ENCODE measurements at regions not wholly inside any gene's neighbourhood (a gene's known extent, or its start where the extent isn't known, plus 50 kb on each side); places are given as distances from the start of the nearest gene placed in this dataset.
"Not testable (repeated sequence)": the region's sequence is repeated elsewhere in the genome, so short reads cannot be mapped to it uniquely, and the experiment has no call there.

DNA sequence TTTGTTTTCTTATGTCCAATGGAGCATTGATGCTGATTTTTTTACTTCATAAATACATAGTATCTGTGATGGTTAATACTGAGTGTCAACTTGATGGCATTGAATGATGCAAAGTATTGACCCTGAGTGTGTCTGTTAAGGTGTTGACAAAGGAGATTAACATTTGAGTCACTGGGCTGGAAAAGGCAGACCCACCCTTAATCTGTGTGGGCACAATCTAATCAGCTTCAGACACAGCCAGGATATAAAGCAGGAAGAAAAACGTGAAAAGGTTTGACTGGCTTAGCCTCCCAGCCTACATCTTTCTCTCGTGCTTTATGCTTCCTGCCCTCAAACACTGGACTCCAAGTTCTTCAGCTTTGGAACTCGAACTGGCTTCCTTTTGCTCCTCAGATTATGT lies 230.6 kb upstream of the SPRY1 start:
- H3K27me3 ChIP-seq (ENCODE audit: control insufficient read depth in 2 of 2, insufficient read depth in 2 of 2, low read length in 2 of 2) = no peaks in the 10 kb centered on the region
- no peak overlapping the region for H3K27ac ChIP-seq (ENCODE audit: low read depth in 2 of 2, low read length in 2 of 2)
- no peaks in the 10 kb centered on the region for H3K4me1 ChIP-seq (ENCODE audit: control insufficient read depth in 2 of 2, insufficient read depth in 2 of 2, low read length in 2 of 2)
- H3K36me3 ChIP-seq (ENCODE audit: control insufficient read depth in 2 of 2, insufficient read depth in 2 of 2, low read length in 2 of 2) = no peaks in the 10 kb centered on the region
- H3K9me3 ChIP-seq (ENCODE audit: control insufficient read depth in 2 of 2, low read length in 2 of 2) = no peaks in the 10 kb centered on the region
- no peak overlapping the region for H3K9ac ChIP-seq (ENCODE audit: low read depth in 1 of 2, low read length in 2 of 2)
- H3K4me3 ChIP-seq (ENCODE audit: low read length in 2 of 2) = no peak overlapping the region

DNA sequence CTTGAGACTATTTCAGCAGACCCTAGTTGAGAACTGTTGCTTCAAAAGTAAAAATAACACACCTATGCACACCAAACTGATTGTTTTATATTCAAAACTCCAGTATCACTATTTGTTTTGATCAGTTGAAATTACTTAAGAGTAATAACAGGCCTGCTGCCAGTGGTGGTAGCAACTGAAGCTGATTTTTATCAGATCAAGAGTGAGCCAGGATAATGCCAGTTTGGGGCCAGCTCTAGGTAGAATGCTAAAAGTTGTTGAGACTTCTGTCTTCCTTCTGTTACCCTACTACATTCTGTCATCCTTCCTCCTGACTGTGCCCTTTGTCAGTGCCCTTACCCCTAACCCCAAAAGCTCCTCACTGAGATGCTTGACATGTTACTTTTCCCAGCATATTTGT lies 228.7 kb upstream of the SPRY1 start:
- H3K36me3 ChIP-seq (ENCODE audit: control insufficient read depth in 2 of 2, insufficient read depth in 2 of 2, low read length in 2 of 2) = no peaks in the 10 kb centered on the region
- H3K4me3 ChIP-seq (ENCODE audit: low read length in 2 of 2) = no peak overlapping the region
- H3K9me3 ChIP-seq (ENCODE audit: control insufficient read depth in 2 of 2, low read length in 2 of 2) = no peaks in the 10 kb centered on the region
- H3K27ac ChIP-seq (ENCODE audit: low read depth in 2 of 2, low read length in 2 of 2) = no peak overlapping the region
- H3K4me1 ChIP-seq (ENCODE audit: control insufficient read depth in 2 of 2, insufficient read depth in 2 of 2, low read length in 2 of 2) = no peaks in the 10 kb centered on the region
- H3K9ac ChIP-seq (ENCODE audit: low read depth in 1 of 2, low read length in 2 of 2) = no peak overlapping the region
- H3K27me3 ChIP-seq (ENCODE audit: control insufficient read depth in 2 of 2, insufficient read depth in 2 of 2, low read length in 2 of 2) = no peaks in the 10 kb centered on the region

DNA sequence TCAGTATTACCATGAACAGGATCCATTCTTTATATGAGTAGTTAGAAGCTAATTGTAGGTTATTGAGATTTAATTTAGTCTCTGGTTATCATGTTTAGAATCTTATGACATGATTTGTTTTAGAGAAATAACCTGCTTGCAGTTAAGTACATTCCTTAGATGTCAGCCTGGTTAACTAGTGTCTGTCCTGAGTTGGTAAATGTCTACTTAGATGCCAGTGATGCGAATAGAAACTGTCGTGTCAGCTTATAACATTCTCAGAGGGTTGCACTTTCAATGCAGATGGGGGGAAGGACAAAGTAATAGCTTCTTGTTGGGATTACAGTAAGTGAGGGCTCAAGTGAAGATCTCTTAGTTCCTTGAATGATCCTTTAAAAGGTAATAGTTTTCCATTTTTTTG lies 227.8 kb upstream of the SPRY1 start:
- H3K27ac ChIP-seq (ENCODE audit: low read depth in 2 of 2, low read length in 2 of 2) = no peak overlapping the region
- no peaks in the 10 kb centered on the region for H3K9me3 ChIP-seq (ENCODE audit: control insufficient read depth in 2 of 2, low read length in 2 of 2)
- no peaks in the 10 kb centered on the region for H3K4me1 ChIP-seq (ENCODE audit: control insufficient read depth in 2 of 2, insufficient read depth in 2 of 2, low read length in 2 of 2)
- no peaks in the 10 kb centered on the region for H3K36me3 ChIP-seq (ENCODE audit: control insufficient read depth in 2 of 2, insufficient read depth in 2 of 2, low read length in 2 of 2)
- no peak overlapping the region for H3K9ac ChIP-seq (ENCODE audit: low read depth in 1 of 2, low read length in 2 of 2)
- H3K4me3 ChIP-seq (ENCODE audit: low read length in 2 of 2) = no peak overlapping the region
- H3K27me3 ChIP-seq (ENCODE audit: control insufficient read depth in 2 of 2, insufficient read depth in 2 of 2, low read length in 2 of 2) = no peaks in the 10 kb centered on the region

DNA sequence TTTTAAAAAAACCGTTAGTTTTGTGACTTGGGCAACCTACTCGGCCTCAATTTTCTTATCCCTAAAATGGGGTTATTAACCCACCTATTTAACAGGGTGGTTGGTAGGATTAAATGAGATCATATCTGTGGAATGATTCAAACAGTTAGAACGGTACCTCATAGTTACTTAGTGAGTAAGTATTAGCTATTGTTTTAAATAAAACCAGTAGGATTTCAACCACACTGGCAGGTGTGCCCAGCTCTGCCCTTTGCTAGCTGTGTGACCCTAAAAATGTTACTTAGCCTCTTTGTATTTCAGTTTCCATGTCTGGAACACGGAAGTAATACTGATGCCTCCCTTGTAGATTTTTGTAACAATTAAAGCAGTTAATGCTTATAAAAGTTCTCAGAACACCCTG lies 225.8 kb upstream of the SPRY1 start:
- no peaks in the 10 kb centered on the region for H3K36me3 ChIP-seq (ENCODE audit: control insufficient read depth in 2 of 2, insufficient read depth in 2 of 2, low read length in 2 of 2)
- H3K27me3 ChIP-seq (ENCODE audit: control insufficient read depth in 2 of 2, insufficient read depth in 2 of 2, low read length in 2 of 2) = no peaks in the 10 kb centered on the region
- H3K9me3 ChIP-seq (ENCODE audit: control insufficient read depth in 2 of 2, low read length in 2 of 2) = no peaks in the 10 kb centered on the region
- H3K27ac ChIP-seq (ENCODE audit: low read depth in 2 of 2, low read length in 2 of 2) = no peak overlapping the region
- H3K9ac ChIP-seq (ENCODE audit: low read depth in 1 of 2, low read length in 2 of 2) = no peak overlapping the region
- no peaks in the 10 kb centered on the region for H3K4me1 ChIP-seq (ENCODE audit: control insufficient read depth in 2 of 2, insufficient read depth in 2 of 2, low read length in 2 of 2)
- H3K4me3 ChIP-seq (ENCODE audit: low read length in 2 of 2) = no peak overlapping the region

DNA sequence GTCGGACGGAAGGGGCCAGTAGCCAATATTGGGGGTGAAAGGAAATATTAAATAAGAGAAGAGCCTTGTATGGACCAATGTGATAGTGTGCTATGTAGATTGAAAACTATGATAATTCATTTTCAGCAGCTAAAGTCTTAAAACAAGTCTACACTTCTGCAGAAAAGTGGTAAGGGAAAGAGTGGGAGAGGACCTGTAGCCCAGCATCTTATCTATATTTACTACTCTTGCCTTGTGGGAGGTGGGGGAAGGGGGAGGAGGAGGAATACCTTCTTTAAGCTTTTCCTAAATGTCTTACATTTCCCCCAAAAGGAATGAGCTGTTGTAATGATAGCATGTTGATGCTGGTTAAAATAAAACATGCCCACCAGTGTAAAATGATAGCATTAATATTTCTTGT lies 220.0 kb upstream of the SPRY1 start:
- H3K27me3 ChIP-seq (ENCODE audit: control insufficient read depth in 2 of 2, insufficient read depth in 2 of 2, low read length in 2 of 2) = no peaks in the 10 kb centered on the region
- no peaks in the 10 kb centered on the region for H3K36me3 ChIP-seq (ENCODE audit: control insufficient read depth in 2 of 2, insufficient read depth in 2 of 2, low read length in 2 of 2)
- no peak overlapping the region for H3K9ac ChIP-seq (ENCODE audit: low read depth in 1 of 2, low read length in 2 of 2)
- no peaks in the 10 kb centered on the region for H3K4me1 ChIP-seq (ENCODE audit: control insufficient read depth in 2 of 2, insufficient read depth in 2 of 2, low read length in 2 of 2)
- H3K4me3 ChIP-seq (ENCODE audit: low read length in 2 of 2) = no peak overlapping the region
- H3K9me3 ChIP-seq (ENCODE audit: control insufficient read depth in 2 of 2, low read length in 2 of 2) = no peaks in the 10 kb centered on the region
- no peak overlapping the region for H3K27ac ChIP-seq (ENCODE audit: low read depth in 2 of 2, low read length in 2 of 2)

DNA sequence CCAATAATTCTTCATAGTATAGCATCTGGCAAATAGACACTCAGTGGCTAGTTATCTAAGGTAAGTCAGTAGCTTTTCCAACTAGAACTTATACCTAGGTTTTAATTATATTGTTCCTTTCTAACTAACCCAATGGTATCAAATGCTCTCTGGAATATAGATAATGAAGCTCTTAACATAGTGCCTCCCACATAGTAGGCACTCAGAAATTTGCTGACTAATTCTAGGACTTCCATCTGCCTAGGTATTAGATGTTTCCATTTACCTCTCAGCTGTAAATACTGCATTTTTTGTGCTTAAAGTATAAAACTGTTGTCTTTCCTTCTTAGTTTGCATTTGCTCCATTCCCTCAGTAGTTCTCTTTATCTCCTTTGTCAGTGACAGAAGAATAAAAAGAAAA lies 214.3 kb upstream of the SPRY1 start:
- no peak overlapping the region for H3K4me3 ChIP-seq (ENCODE audit: low read length in 2 of 2)
- no peaks in the 10 kb centered on the region for H3K36me3 ChIP-seq (ENCODE audit: control insufficient read depth in 2 of 2, insufficient read depth in 2 of 2, low read length in 2 of 2)
- H3K4me1 ChIP-seq (ENCODE audit: control insufficient read depth in 2 of 2, insufficient read depth in 2 of 2, low read length in 2 of 2) = no peaks in the 10 kb centered on the region
- no peak overlapping the region for H3K9ac ChIP-seq (ENCODE audit: low read depth in 1 of 2, low read length in 2 of 2)
- no peaks in the 10 kb centered on the region for H3K9me3 ChIP-seq (ENCODE audit: control insufficient read depth in 2 of 2, low read length in 2 of 2)
- no peak overlapping the region for H3K27ac ChIP-seq (ENCODE audit: low read depth in 2 of 2, low read length in 2 of 2)
- H3K27me3 ChIP-seq (ENCODE audit: control insufficient read depth in 2 of 2, insufficient read depth in 2 of 2, low read length in 2 of 2) = no peaks in the 10 kb centered on the region

DNA sequence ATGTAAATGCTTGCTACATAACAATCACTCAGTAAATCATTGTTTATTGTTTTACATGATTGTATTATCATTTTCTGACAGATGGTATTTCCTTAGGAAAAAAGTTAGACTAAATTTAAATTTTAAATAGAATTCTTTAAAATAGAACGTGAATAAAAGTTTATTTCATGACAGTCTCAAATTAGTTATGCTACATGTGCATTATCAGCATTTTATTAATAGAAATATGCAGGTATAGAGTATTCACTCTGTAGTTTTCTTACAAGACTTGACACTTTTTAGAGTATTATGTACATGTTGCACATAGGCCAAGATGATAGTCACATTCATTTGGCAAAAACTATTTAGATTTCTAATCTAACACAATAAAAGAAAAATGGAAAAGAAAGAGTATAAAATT lies 213.3 kb upstream of the SPRY1 start:
- Histone ChIP-seq H3K36me3 (ENCODE audit: control insufficient read depth in 2 of 2, insufficient read depth in 2 of 2, low read length in 2 of 2) (no peaks in the 10 kb centered on the region), H3K27ac (ENCODE audit: low read depth in 2 of 2, low read length in 2 of 2) (no peak overlapping the region), H3K4me1 (ENCODE audit: control insufficient read depth in 2 of 2, insufficient read depth in 2 of 2, low read length in 2 of 2) (no peaks in the 10 kb centered on the region), H3K9me3 (ENCODE audit: control insufficient read depth in 2 of 2, low read length in 2 of 2) (no peaks in the 10 kb centered on the region), H3K27me3 (ENCODE audit: control insufficient read depth in 2 of 2, insufficient read depth in 2 of 2, low read length in 2 of 2) (no peaks in the 10 kb centered on the region), H3K9ac (ENCODE audit: low read depth in 1 of 2, low read length in 2 of 2) (no peak overlapping the region), H3K4me3 (ENCODE audit: low read length in 2 of 2) (no peak overlapping the region)

DNA sequence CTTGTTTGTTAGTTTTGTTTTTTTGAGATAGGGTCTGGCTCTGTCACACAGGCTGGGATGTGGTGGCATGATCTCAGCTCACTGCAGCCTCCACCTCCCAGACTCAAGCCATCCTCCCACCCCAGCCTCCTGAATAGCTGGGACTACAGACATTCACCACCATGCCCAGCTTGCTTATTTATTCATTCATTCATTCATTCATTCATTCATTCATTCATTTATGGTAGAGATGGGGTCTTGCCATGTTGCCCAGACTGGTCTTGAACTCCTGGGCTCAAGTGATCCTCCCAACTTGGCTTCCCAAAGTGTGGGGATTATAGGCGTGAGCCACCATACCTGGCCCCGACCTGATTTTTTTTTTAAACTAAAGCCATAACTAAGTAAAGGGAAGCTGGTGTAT lies 212.8 kb upstream of the SPRY1 start:
- H3K4me3 ChIP-seq (ENCODE audit: low read length in 2 of 2); H3K9me3 ChIP-seq (ENCODE audit: control insufficient read depth in 2 of 2, low read length in 2 of 2); H3K27ac ChIP-seq (ENCODE audit: low read depth in 2 of 2, low read length in 2 of 2); H3K27me3 ChIP-seq (ENCODE audit: control insufficient read depth in 2 of 2, insufficient read depth in 2 of 2, low read length in 2 of 2); H3K4me1 ChIP-seq (ENCODE audit: control insufficient read depth in 2 of 2, insufficient read depth in 2 of 2, low read length in 2 of 2); H3K36me3 ChIP-seq (ENCODE audit: control insufficient read depth in 2 of 2, insufficient read depth in 2 of 2, low read length in 2 of 2); H3K9ac ChIP-seq (ENCODE audit: low read depth in 1 of 2, low read length in 2 of 2): not testable (repeated sequence)

DNA sequence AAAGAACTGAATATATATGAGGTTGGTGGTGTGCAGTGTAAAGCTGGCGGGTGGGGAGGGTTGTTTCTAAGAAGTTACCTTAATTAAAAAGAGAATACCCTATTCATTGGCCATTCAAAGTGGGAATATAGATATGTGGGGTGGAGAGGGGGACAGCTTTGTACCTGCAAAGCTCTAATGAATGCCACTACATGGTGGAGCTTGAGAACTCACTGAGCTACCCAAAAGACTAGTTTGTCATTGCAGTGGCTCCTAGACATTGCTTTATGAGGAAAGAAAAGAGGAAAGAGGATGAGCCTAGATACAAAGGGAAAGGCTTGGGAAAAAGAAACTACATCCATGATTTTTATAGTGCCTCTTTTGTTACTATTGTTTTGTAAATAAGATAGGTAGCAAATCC lies 209.9 kb upstream of the SPRY1 start:
- Histone ChIP-seq H3K4me1 (ENCODE audit: control insufficient read depth in 2 of 2, insufficient read depth in 2 of 2, low read length in 2 of 2) (no peaks in the 10 kb centered on the region), H3K9me3 (ENCODE audit: control insufficient read depth in 2 of 2, low read length in 2 of 2) (no peaks in the 10 kb centered on the region), H3K9ac (ENCODE audit: low read depth in 1 of 2, low read length in 2 of 2) (no peak overlapping the region), H3K27ac (ENCODE audit: low read depth in 2 of 2, low read length in 2 of 2) (no peak overlapping the region), H3K4me3 (ENCODE audit: low read length in 2 of 2) (no peak overlapping the region), H3K27me3 (ENCODE audit: control insufficient read depth in 2 of 2, insufficient read depth in 2 of 2, low read length in 2 of 2) (no peaks in the 10 kb centered on the region), H3K36me3 (ENCODE audit: control insufficient read depth in 2 of 2, insufficient read depth in 2 of 2, low read length in 2 of 2) (no peaks in the 10 kb centered on the region)

DNA sequence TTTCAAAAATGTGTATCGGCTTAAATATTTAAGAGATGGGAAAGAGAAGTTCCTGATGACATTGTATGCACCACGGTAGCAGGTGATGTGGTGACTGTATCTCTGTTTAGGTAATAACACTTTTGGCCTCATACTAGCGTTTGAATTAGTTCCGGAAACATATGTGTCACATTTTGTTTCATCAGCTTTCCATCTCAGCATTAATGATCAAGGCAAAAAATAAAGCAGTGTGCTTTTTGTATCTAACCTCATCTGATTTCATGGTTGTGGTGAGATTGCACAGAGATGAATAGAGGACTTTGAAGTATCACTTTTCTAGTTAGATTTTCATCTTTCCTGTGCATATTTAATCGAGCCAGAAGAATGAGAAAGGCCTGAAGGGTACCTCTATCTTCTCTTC lies 206.4 kb upstream of the SPRY1 start:
- H3K27ac ChIP-seq (ENCODE audit: low read depth in 2 of 2, low read length in 2 of 2) = no peak overlapping the region
- H3K9ac ChIP-seq (ENCODE audit: low read depth in 1 of 2, low read length in 2 of 2) = no peak overlapping the region
- no peaks in the 10 kb centered on the region for H3K9me3 ChIP-seq (ENCODE audit: control insufficient read depth in 2 of 2, low read length in 2 of 2)
- H3K27me3 ChIP-seq (ENCODE audit: control insufficient read depth in 2 of 2, insufficient read depth in 2 of 2, low read length in 2 of 2) = no peaks in the 10 kb centered on the region
- H3K4me3 ChIP-seq (ENCODE audit: low read length in 2 of 2) = no peak overlapping the region
- H3K36me3 ChIP-seq (ENCODE audit: control insufficient read depth in 2 of 2, insufficient read depth in 2 of 2, low read length in 2 of 2) = no peaks in the 10 kb centered on the region
- no peaks in the 10 kb centered on the region for H3K4me1 ChIP-seq (ENCODE audit: control insufficient read depth in 2 of 2, insufficient read depth in 2 of 2, low read length in 2 of 2)

DNA sequence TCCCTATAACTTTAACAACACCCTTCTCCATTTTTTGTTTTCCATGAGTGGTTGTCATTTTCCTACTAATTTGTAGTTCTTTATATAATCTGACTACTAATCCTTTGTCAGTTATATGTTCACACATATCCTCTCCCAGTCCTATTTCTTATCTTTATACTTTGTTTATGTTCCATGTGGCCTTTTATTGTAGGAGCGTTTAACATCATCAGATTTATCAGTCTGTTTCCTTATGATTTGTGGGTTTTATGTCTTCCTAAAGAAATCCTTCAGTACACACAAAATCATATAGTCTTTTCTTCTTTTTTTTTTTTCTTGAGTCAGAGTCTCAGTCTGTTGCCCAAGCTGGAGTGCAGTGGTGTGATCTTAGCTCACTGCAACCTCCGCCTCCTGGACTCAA lies 204.9 kb upstream of the SPRY1 start:
- H3K27me3 ChIP-seq (ENCODE audit: control insufficient read depth in 2 of 2, insufficient read depth in 2 of 2, low read length in 2 of 2) = no peaks in the 10 kb centered on the region
- H3K27ac ChIP-seq (ENCODE audit: low read depth in 2 of 2, low read length in 2 of 2) = no peak overlapping the region
- H3K4me1 ChIP-seq (ENCODE audit: control insufficient read depth in 2 of 2, insufficient read depth in 2 of 2, low read length in 2 of 2) = no peaks in the 10 kb centered on the region
- H3K9ac ChIP-seq (ENCODE audit: low read depth in 1 of 2, low read length in 2 of 2) = no peak overlapping the region
- no peaks in the 10 kb centered on the region for H3K9me3 ChIP-seq (ENCODE audit: control insufficient read depth in 2 of 2, low read length in 2 of 2)
- no peak overlapping the region for H3K4me3 ChIP-seq (ENCODE audit: low read length in 2 of 2)
- H3K36me3 ChIP-seq (ENCODE audit: control insufficient read depth in 2 of 2, insufficient read depth in 2 of 2, low read length in 2 of 2) = no peaks in the 10 kb centered on the region
